Stomach (tissue), 8 donors: ENCODE measurements at regions not wholly inside any gene's neighbourhood (a gene's known extent, or its start where the extent isn't known, plus 50 kb on each side); places are given as distances from the start of the nearest gene placed in this dataset.

ENCODE experiments used
- DNase-seq, 2 donors: peaks; one replicate each; pipeline versions ENCODE4 v3.0.0 to v3.0.0-alpha.2; 2013 to 2019
- H3K27ac ChIP-seq, 5 donors: fragments of 200-600 bp in 4 of 5; sonication (generic) in 4 of 5; one replicate each; pipeline ENCODE4 v1.5.1; 2013 to 2019; ENCODE audit warnings: mild to moderate bottlenecking in 1 of 5, moderate library complexity in 1 of 5
- H3K27me3 ChIP-seq, 3 donors: fragments of 200-600 bp; sonication (generic); one replicate each; pipeline ENCODE4 v1.5.1; 2017 to 2019; ENCODE audit warnings: mixed run types in 1 of 3
- H3K36me3 ChIP-seq, 4 donors: fragments of 200-600 bp; sonication (generic); 1 replicate in 3 of 4; 2 replicates in 1 of 4; pipeline ENCODE4 v1.5.1; 2016 to 2019
- H3K4me1 ChIP-seq, 4 donors: fragments of 200-600 bp; sonication (generic); one replicate each; pipeline ENCODE4 v1.5.1; 2016 to 2019
- H3K4me3 ChIP-seq, 4 donors: fragments of 200-600 bp; sonication (generic) in 3 of 4; one replicate each; pipeline ENCODE4 v1.5.1; 2016 to 2019; ENCODE audit warnings: mild to moderate bottlenecking in 1 of 4
- H3K9me3 ChIP-seq, 4 donors: fragments of 200-600 bp; sonication (generic); one replicate each; pipeline ENCODE4 v1.5.1; 2016 to 2019
- EP300 ChIP-seq: sonication (generic); formaldehyde crosslinking; IDR thresholded peaks from one replicate; pipeline ENCODE4 v1.6.1; 2017; ENCODE audit warnings: antibody characterized with exemption
- POLR2A ChIP-seq, 4 donors: fragments of 450-650 bp; IDR thresholded peaks; one replicate each; pipeline ENCODE4 v1.6.1; 2016; ENCODE audit warnings: antibody characterized with exemption in 4 of 4, control low read depth in 2 of 4, mild to moderate bottlenecking in 1 of 4, moderate library complexity in 1 of 4
- POLR2AphosphoS5 ChIP-seq, 3 donors: sonication (generic); formaldehyde crosslinking; IDR thresholded peaks; one replicate each; pipeline ENCODE4 v1.6.1; 2016; ENCODE audit warnings: antibody characterized with exemption in 3 of 3
- WGBS, 5 donors: extraction: QIAGEN DNeasy Blood & Tissue Kit in 3 of 5; methylation state at CpG; one replicate each; pipeline versions ENCODE4 v1.1.5 to v1.1.7; 2013 to 2018; 5-methylcytosine and 5-hydroxymethylcytosine counted together
- intact Hi-C: fragments of 100-400 bp; cut with DNase I; formaldehyde crosslinking; loops from one replicate; pipeline ENCODE4 v1.15.1; 2023; ENCODE audit warnings: low total_unique reads
- TF ChIP-seq, protein P1 (sequence below), 7 experiments: fragments of 450-650 bp in 4 of 7; fragments of 200-600 bp in 3 of 7; sonication (generic) in 3 of 7; IDR thresholded peaks; one replicate each; pipeline ENCODE4 v1.5.1; 2016 to 2019; ENCODE audit warnings: antibody characterized with exemption in 7 of 7, control low read depth in 2 of 7, mild to moderate bottlenecking in 1 of 7
- donor health status: healthy with polysubstance abuse.
- donor health status: Bipolar disorder and iron deficiency.
- donor health status: healthy.

DNA sequence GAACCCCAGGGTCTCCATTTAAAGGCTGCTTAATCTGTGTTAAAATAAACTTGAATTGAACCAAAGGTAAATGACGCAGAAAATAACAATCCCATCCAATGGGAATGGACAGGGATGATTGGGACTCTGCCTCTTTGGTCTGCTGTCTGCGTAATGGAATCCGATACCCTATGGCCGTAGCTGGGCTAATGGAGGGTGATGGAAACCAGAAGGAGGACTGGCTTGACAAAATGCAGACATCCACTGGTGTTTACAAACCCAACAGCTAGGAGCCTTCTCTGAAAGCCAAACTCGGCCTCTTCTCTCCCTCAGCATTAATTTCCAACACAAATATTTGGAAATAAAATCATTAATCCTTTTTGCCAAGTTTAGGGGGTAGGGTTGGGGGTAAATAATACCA is 162.2 kb upstream of the CHST15 start:
- peaks cover 0 to 12% (median 3%) of the 10 kb centered on the region in 4 donors for H3K4me1 ChIP-seq
- TF ChIP-seq EP300 (peak; percentile 90), POLR2AphosphoS5 (IDR thresholded peaks at IDR 0.05) (peak in 2 of 3 donors; percentile 67 to 80), POLR2A (IDR thresholded peaks at IDR 0.05) (no peak)
- TF ChIP-seq, protein P1, sequence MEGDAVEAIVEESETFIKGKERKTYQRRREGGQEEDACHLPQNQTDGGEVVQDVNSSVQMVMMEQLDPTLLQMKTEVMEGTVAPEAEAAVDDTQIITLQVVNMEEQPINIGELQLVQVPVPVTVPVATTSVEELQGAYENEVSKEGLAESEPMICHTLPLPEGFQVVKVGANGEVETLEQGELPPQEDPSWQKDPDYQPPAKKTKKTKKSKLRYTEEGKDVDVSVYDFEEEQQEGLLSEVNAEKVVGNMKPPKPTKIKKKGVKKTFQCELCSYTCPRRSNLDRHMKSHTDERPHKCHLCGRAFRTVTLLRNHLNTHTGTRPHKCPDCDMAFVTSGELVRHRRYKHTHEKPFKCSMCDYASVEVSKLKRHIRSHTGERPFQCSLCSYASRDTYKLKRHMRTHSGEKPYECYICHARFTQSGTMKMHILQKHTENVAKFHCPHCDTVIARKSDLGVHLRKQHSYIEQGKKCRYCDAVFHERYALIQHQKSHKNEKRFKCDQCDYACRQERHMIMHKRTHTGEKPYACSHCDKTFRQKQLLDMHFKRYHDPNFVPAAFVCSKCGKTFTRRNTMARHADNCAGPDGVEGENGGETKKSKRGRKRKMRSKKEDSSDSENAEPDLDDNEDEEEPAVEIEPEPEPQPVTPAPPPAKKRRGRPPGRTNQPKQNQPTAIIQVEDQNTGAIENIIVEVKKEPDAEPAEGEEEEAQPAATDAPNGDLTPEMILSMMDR (IDR thresholded peaks at IDR 0.05) = no peak
- no peak overlapping the region for H3K4me3 ChIP-seq
- 68 to 77% (median 72%) methylated on average over 5 of the region's 5 CpGs for WGBS, 5 donors
- DNase-seq = peak in 1 of 2 donors; percentile 86
- intact Hi-C loops = no loop called here
- no peaks in the 10 kb centered on the region for H3K36me3 ChIP-seq
- peaks cover 0 to 13% (median 5%) of the 10 kb centered on the region in 4 donors for H3K9me3 ChIP-seq
- H3K27me3 ChIP-seq = no peaks in the 10 kb centered on the region
- peak overlapping the region in 3 of 5 donors; percentile 52 to 83 (median 56) for H3K27ac ChIP-seq

DNA sequence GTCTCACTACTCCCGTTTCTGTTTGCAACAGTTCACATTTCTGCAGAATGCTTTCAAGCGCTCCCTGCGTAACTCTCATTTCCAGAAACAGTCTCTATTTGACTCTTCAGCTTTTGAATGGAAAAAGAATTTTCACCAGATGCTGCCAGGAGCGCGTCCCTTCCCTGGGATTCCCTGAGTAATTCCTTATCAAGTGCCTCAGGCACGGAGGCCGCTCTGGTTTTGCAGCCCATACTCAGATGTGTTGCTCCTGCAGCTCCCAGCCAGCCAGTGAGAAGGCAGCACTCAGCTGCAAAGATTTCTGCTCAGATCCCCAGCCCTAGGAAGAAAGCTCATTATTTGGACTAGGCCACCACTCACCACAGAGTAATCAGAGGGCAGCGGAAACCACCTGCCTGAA is 161.1 kb upstream of the CHST15 start:
- no peaks in the 10 kb centered on the region for H3K36me3 ChIP-seq
- 76 to 86% (median 78%) methylated on average over 8 of the region's 8 CpGs for WGBS, 5 donors
- intact Hi-C loops = no loop called here
- TF ChIP-seq EP300 = no peak
- no peak for TF ChIP-seq POLR2AphosphoS5 (IDR thresholded peaks at IDR 0.05)
- TF ChIP-seq, protein P1 (IDR thresholded peaks at IDR 0.05) = no peak
- TF ChIP-seq POLR2A (IDR thresholded peaks at IDR 0.05) = no peak
- H3K27me3 ChIP-seq = no peaks in the 10 kb centered on the region
- H3K27ac ChIP-seq = peak overlapping the region in 2 of 5 donors; percentile 52 to 83
- H3K9me3 ChIP-seq = peaks cover 0 to 9% (median 4%) of the 10 kb centered on the region in 4 donors
- no peak for DNase-seq
- peaks cover 0 to 16% (median 4%) of the 10 kb centered on the region in 4 donors for H3K4me1 ChIP-seq
- H3K4me3 ChIP-seq = no peak overlapping the region

DNA sequence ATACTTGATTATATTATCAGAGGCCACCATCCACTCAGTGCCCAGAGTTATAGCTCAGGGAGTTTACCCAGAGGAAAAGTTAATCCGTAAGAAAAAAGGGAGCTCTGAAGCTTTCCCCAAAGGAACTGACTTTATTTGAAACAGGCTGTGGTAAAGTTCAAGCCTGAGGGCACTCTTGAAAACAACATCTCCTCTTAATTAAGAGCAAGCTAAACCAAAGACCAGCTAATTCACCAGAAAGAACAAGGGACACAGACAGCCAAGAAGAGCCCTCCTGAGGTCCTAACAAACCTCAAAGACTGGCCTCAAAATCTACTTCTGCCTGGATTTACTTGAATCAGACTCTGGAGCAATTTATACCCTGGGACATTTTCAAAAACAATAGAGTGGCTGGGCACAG is 159.6 kb upstream of the CHST15 start:
- H3K4me3 ChIP-seq = no peak overlapping the region
- 42 to 74% (median 44%) methylated on average over 1 of the region's 1 CpG for WGBS, 5 donors

DNA sequence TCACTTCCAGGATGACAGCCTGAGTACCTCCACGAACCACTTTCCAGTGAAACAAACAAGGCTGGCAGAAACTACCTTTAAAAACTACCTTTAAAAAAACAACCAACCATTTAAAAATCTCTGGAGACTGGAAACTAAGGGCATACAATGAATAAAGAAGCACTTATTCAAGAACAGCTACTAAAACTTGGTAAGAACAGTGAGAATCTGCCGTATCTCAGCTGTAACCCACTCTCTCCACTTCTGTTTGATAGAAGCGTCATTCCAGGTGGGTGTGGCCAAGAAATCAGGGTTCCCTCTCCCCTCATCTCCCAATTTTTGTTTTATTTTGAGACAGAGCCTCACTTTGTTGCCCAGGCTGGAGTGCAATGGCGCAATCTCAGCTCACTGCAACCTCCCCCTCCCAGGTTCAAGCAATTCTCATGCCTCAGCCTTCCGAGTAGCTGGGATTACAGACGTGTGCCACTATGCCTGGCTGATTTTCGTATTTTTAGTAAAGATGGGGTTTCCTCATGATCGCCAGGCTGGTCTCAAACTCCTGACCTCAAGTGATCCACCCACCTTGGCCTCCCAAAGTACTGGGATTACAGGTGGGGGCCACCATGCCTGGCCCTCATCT is 158.8 kb upstream of the CHST15 start:
- 79 to 87% (median 84%) methylated on average over 6 to 8 of the region's 8 CpGs for WGBS, 5 donors
- no peaks in the 10 kb centered on the region for H3K9me3 ChIP-seq
- DNase-seq = no peak
- H3K27me3 ChIP-seq = no peaks in the 10 kb centered on the region
- H3K4me3 ChIP-seq = no peak overlapping the region
- TF ChIP-seq EP300 (no peak), POLR2AphosphoS5 (IDR thresholded peaks at IDR 0.05) (no peak), POLR2A (IDR thresholded peaks at IDR 0.05) (no peak)
- TF ChIP-seq, protein P1 (IDR thresholded peaks at IDR 0.05) = no peak
- intact Hi-C loops = no loop called here
- H3K4me1 ChIP-seq = peaks cover 0 to 16% (median 4%) of the 10 kb centered on the region in 4 donors
- H3K27ac ChIP-seq = peak overlapping the region in 2 of 5 donors; percentile 0 to 33
- no peaks in the 10 kb centered on the region for H3K36me3 ChIP-seq

More for the DNA sequence above, 159.6 kb upstream of the CHST15 start:
- Histone ChIP-seq H3K27me3 (no peaks in the 10 kb centered on the region), H3K27ac (peak overlapping the region in 1 of 5 donors; percentile 33), H3K4me1 (peaks cover 0 to 16% (median 4%) of the 10 kb centered on the region in 4 donors), H3K9me3 (no peaks in the 10 kb centered on the region), H3K36me3 (no peaks in the 10 kb centered on the region)
- intact Hi-C loops = no loop called here
- TF ChIP-seq POLR2AphosphoS5 (IDR thresholded peaks at IDR 0.05) (no peak), POLR2A (IDR thresholded peaks at IDR 0.05) (no peak), EP300 (no peak)
- TF ChIP-seq, protein P1 (IDR thresholded peaks at IDR 0.05) = no peak
- DNase-seq = no peak
